Brain microvascular endothelial cell (primary cell): ENCODE measurements at regions not wholly inside any gene's neighbourhood (a gene's known extent, or its start where the extent isn't known, plus 50 kb on each side); places are given as distances from the start of the nearest gene placed in this dataset.

ENCODE experiments used
- DNase-seq: peaks from one replicate; pipeline ENCODE4 v3.0.0-alpha.2; 2020
- H3K27ac ChIP-seq: fragments of 250-450 bp; sonication (Bioruptor Pico); 2 replicates; pipeline ENCODE4 v1.5.1; 2020; ENCODE audit warnings: mild to moderate bottlenecking, moderate library complexity
- H3K27me3 ChIP-seq: fragments of 250-450 bp; sonication (Bioruptor Pico); replicated peaks from 2 replicates; pipeline ENCODE4 v1.5.1; 2020; ENCODE audit warnings: mild to moderate bottlenecking
- H3K36me3 ChIP-seq: fragments of 250-450 bp; sonication (Bioruptor Pico); replicated peaks from 2 replicates; pipeline ENCODE4 v1.5.1; 2020; ENCODE audit warnings: mild to moderate bottlenecking
- H3K4me3 ChIP-seq: 2 replicates; pipeline ENCODE4 v1.5.1; 2011; ENCODE audit warnings: low read depth, mild to moderate bottlenecking, control low read depth, low read length, moderate library complexity
- CTCF ChIP-seq: IDR thresholded peaks from 2 replicates; pipeline ENCODE4 v1.5.1; 2011; ENCODE audit warnings: low read depth, mild to moderate bottlenecking, moderate library complexity, low read length, control low read depth, inconsistent platforms; ENCODE audit errors: missing control alignments
- in situ Hi-C: cut with HindIII; loops from 2 replicates; pipeline ENCODE4 v1.10.0; 2017; ENCODE audit warnings: low sequenced_read_pairs, low pct_ligation_motif_present

GRCh38 chr7:9889554-9889953, 1084.1 kb upstream of the PHF14 start:
- no peaks in the 10 kb centered on the region for H3K36me3 ChIP-seq
- H3K4me3 ChIP-seq, result no peak overlapping the region
- no peak for TF ChIP-seq CTCF
- in situ Hi-C loops, result no loop called here
- H3K27me3 ChIP-seq, result no peaks in the 10 kb centered on the region
- DNase-seq, result no peak
- no peak overlapping the region for H3K27ac ChIP-seq

DNA sequence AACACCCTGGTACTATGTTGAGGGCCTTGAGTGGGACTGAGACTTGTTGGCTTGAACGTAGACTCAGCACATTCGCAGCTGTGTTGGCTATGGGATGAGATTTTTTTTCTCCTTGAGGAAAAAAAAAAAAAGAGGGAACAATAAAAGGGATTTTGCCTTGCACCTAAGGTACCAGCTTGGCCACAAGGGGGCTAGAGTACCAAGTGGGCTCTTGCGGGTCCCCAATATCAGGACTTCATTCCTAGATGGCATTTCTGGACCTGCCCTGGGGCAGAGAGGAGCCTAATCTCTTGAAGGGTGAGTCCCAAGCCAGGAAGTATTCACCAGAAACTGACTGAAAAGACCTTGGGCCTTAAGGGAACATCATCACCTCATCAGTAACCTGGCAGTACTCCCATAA, 1083.6 kb upstream of the PHF14 start:
- no peak for DNase-seq
- in situ Hi-C loops, result no loop called here
- Histone ChIP-seq H3K4me3 (no peak overlapping the region), H3K27me3 (no peaks in the 10 kb centered on the region), H3K27ac (no peak overlapping the region), H3K36me3 (no peaks in the 10 kb centered on the region)
- TF ChIP-seq CTCF, result no peak

GRCh38 chr7:9891056-9891455, 1082.6 kb upstream of the PHF14 start:
- in situ Hi-C loops, result no loop called here
- no peak overlapping the region for H3K4me3 ChIP-seq
- no peak for TF ChIP-seq CTCF
- H3K36me3 ChIP-seq, result no peaks in the 10 kb centered on the region
- no peaks in the 10 kb centered on the region for H3K27me3 ChIP-seq
- no peak for DNase-seq
- H3K27ac ChIP-seq, result no peak overlapping the region

- TF ChIP-seq CTCF, result no peak
- Histone ChIP-seq H3K4me3 (no peak overlapping the region), H3K27me3 (no peaks in the 10 kb centered on the region), H3K27ac (no peak overlapping the region), H3K36me3 (no peaks in the 10 kb centered on the region)
- DNase-seq, result no peak
- in situ Hi-C loops, result no loop called here
Measured at GRCh38 chr7:9900339-9900738, 1073.3 kb upstream of the PHF14 start.

GRCh38 chr7:9921326-9921725, 1052.3 kb upstream of the PHF14 start:
- no peak for TF ChIP-seq CTCF
- no peaks in the 10 kb centered on the region for H3K36me3 ChIP-seq
- in situ Hi-C loops, result no loop called here
- no peak overlapping the region for H3K27ac ChIP-seq
- H3K4me3 ChIP-seq, result no peak overlapping the region
- DNase-seq, result no peak
- H3K27me3 ChIP-seq, result no peaks in the 10 kb centered on the region

DNA sequence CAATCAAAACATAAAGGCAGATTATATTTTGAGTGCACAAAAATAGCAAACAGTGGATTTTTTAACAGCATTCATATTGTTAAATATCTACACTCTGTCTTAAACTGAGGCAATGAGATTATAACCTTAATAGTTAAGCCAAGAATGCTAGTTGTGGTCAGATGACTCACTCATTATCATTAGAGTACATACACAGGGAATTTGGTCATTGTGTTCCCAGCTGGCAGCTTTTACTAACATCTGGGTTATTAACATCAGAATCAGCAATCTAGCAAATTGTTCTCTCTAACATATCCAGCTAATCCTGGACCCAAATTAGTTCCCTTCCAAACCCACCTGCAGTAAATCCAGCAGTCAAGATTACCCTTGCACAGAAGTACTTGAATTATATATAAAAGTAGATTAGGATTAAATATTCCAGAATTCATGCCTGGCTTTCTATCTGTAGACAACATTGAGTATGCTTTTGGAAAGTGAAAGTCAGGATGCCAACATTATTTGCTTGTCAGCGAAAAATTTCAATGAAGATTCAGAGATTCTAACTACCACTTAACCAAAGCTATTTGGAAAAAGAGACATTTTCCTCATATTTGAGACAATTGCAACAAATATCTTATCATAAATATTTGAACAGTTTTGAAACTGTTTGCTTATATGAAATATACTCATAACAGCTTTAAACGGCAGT, 1035.6 kb upstream of the PHF14 start:
- H3K27me3 ChIP-seq, result no peaks in the 10 kb centered on the region
- TF ChIP-seq CTCF, result no peak
- in situ Hi-C loops, result no loop called here
- no peak overlapping the region for H3K4me3 ChIP-seq
- H3K36me3 ChIP-seq, result no peaks in the 10 kb centered on the region
- DNase-seq, result no peak
- H3K27ac ChIP-seq, result no peak overlapping the region
